ENCODE measurements at regions not wholly inside any gene's neighbourhood (a gene's known extent, or its start where the extent isn't known, plus 50 kb on each side); places are given as distances from the start of the nearest gene placed in this dataset.
"Not testable (repeated sequence)": the region's sequence is repeated elsewhere in the genome, so short reads cannot be mapped to it uniquely, and the experiment has no call there.

GRCh38 chr15:89026167-89026566 is 62.1 kb upstream of the ABHD2 start:
- no peak overlapping the region for H3K4me3 ChIP-seq
- H3K27ac ChIP-seq (ENCODE audit: low read depth in 1 of 2, low read length in 1 of 2) = no peak overlapping the region
- peaks cover 0 to 2% (median 0%) of the 10 kb centered on the region in 4 donors for H3K9me3 ChIP-seq (ENCODE audit: control insufficient read depth in 4 of 4, insufficient read depth in 3 of 4, low read length in 3 of 4)
- H3K9ac ChIP-seq (ENCODE audit: insufficient read depth in 1 of 2, low read length in 2 of 2) = no peak overlapping the region
- H3K4me1 ChIP-seq (ENCODE audit: control insufficient read depth in 5 of 5, insufficient read depth in 5 of 5, low read length in 5 of 5) = peaks cover 0 to 2% (median 0%) of the 10 kb centered on the region in 5 donors
- no peaks in the 10 kb centered on the region for H3K36me3 ChIP-seq (ENCODE audit: control insufficient read depth in 4 of 4, insufficient read depth in 4 of 4, low read length in 4 of 4)
- ATAC-seq (ENCODE audit: insufficient read depth, low FRiP score) = no peak
- TF ChIP-seq, protein P1, sequence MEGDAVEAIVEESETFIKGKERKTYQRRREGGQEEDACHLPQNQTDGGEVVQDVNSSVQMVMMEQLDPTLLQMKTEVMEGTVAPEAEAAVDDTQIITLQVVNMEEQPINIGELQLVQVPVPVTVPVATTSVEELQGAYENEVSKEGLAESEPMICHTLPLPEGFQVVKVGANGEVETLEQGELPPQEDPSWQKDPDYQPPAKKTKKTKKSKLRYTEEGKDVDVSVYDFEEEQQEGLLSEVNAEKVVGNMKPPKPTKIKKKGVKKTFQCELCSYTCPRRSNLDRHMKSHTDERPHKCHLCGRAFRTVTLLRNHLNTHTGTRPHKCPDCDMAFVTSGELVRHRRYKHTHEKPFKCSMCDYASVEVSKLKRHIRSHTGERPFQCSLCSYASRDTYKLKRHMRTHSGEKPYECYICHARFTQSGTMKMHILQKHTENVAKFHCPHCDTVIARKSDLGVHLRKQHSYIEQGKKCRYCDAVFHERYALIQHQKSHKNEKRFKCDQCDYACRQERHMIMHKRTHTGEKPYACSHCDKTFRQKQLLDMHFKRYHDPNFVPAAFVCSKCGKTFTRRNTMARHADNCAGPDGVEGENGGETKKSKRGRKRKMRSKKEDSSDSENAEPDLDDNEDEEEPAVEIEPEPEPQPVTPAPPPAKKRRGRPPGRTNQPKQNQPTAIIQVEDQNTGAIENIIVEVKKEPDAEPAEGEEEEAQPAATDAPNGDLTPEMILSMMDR (IDR thresholded peaks at IDR 0.05; ENCODE audit: control extremely low read depth, extremely low read depth) = no peak
- no peaks in the 10 kb centered on the region for H3K27me3 ChIP-seq (ENCODE audit: control insufficient read depth in 3 of 3, insufficient read depth in 3 of 3, low read length in 2 of 3)
- no peak for DNase-seq

GRCh38 chr15:89028036-89028435 is 60.2 kb upstream of the ABHD2 start:
- H3K27me3 ChIP-seq (ENCODE audit: control insufficient read depth in 3 of 3, insufficient read depth in 3 of 3, low read length in 2 of 3) = no peaks in the 10 kb centered on the region
- no peaks in the 10 kb centered on the region for H3K4me1 ChIP-seq (ENCODE audit: control insufficient read depth in 5 of 5, insufficient read depth in 5 of 5, low read length in 5 of 5)
- H3K9ac ChIP-seq (ENCODE audit: insufficient read depth in 1 of 2, low read length in 2 of 2) = no peak overlapping the region
- 76 to 80% methylated on average over 7 of the region's 7 CpGs for WGBS, 2 donors
- no peak overlapping the region for H3K4me3 ChIP-seq
- DNase-seq = no peak
- peaks cover 0 to 4% (median 0%) of the 10 kb centered on the region in 4 donors for H3K9me3 ChIP-seq (ENCODE audit: control insufficient read depth in 4 of 4, insufficient read depth in 3 of 4, low read length in 3 of 4)
- TF ChIP-seq, protein P1 (IDR thresholded peaks at IDR 0.05; ENCODE audit: control extremely low read depth, extremely low read depth) = no peak
- no peak for ATAC-seq (ENCODE audit: insufficient read depth, low FRiP score)
- H3K36me3 ChIP-seq (ENCODE audit: control insufficient read depth in 4 of 4, insufficient read depth in 4 of 4, low read length in 4 of 4) = no peaks in the 10 kb centered on the region
- no peak overlapping the region for H3K27ac ChIP-seq (ENCODE audit: low read depth in 1 of 2, low read length in 1 of 2)

DNA sequence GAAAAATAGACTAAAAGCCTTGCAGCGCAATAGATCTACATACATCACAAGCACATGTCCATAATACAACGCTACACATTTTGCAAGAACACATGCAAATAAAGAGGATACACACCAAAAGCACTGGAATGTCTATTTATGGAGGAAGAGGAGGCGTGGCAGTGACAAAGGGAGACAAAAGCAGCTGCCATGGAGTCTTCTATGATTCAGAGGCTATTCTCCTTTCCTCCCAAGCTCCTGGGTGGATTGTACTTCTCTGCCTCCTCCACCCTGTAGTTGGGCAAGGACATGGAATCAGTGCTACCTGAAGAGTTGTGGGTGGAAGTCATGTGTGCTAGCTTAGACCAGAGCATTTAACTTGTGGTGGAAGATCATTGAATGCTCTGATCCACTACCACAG is 57.9 kb upstream of the ABHD2 start:
- TF ChIP-seq, protein P1 (IDR thresholded peaks at IDR 0.05; ENCODE audit: control extremely low read depth, extremely low read depth) = no peak
- H3K9ac ChIP-seq (ENCODE audit: insufficient read depth in 1 of 2, low read length in 2 of 2) = no peak overlapping the region

DNA sequence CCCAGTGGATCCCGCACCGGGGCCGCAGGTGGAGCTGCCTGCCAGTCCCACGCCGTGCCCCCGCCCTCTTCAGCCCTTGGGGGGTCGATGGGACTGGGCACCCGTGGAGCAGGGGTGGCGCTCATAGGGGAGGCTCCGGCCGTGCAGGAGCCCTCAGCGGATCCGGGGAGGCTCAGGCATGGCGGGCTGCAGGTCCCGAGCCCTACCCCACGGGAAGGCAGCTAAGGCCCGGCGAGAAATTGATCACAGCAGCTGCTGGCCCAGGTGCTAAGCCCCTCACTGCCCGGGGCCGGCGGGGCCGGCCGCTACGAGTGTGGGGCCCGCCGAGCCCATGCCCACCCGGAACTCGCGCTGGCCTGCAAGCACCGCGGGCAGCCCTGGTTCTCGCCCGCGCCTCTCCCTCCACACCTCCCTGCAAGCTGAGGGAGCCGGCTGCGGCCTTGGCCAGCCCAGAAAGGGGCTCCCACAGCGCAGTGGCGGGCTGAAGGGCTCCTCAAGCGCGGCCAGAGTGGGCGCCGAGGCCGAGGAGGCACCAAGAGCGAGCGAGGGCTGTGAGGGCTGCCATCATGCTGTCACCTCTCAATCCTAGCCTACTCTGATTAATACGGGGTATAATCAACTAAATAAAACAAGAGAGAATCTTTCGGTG is 56.5 kb upstream of the ABHD2 start:
- H3K9ac ChIP-seq (ENCODE audit: insufficient read depth in 1 of 2, low read length in 2 of 2); H3K9me3 ChIP-seq (ENCODE audit: control insufficient read depth in 4 of 4, insufficient read depth in 3 of 4, low read length in 3 of 4); H3K4me1 ChIP-seq (ENCODE audit: control insufficient read depth in 5 of 5, insufficient read depth in 5 of 5, low read length in 5 of 5); H3K27ac ChIP-seq (ENCODE audit: low read depth in 1 of 2, low read length in 1 of 2); H3K4me3 ChIP-seq; H3K27me3 ChIP-seq (ENCODE audit: control insufficient read depth in 3 of 3, insufficient read depth in 3 of 3, low read length in 2 of 3); DNase-seq; H3K36me3 ChIP-seq (ENCODE audit: control insufficient read depth in 4 of 4, insufficient read depth in 4 of 4, low read length in 4 of 4); ATAC-seq (ENCODE audit: insufficient read depth, low FRiP score): not testable (repeated sequence)
- WGBS, 2 donors = 95 to 98% methylated on average over 36 to 47 of the region's 47 CpGs

More for the DNA sequence above, 57.9 kb upstream of the ABHD2 start:
- Histone ChIP-seq H3K4me1 (ENCODE audit: control insufficient read depth in 5 of 5, insufficient read depth in 5 of 5, low read length in 5 of 5) (no peaks in the 10 kb centered on the region), H3K4me3 (no peak overlapping the region), H3K27ac (ENCODE audit: low read depth in 1 of 2, low read length in 1 of 2) (no peak overlapping the region), H3K27me3 (ENCODE audit: control insufficient read depth in 3 of 3, insufficient read depth in 3 of 3, low read length in 2 of 3) (no peaks in the 10 kb centered on the region), H3K9me3 (ENCODE audit: control insufficient read depth in 4 of 4, insufficient read depth in 3 of 4, low read length in 3 of 4) (peaks cover 0 to 4% (median 0%) of the 10 kb centered on the region in 4 donors), H3K36me3 (ENCODE audit: control insufficient read depth in 4 of 4, insufficient read depth in 4 of 4, low read length in 4 of 4) (no peaks in the 10 kb centered on the region)
- ATAC-seq (ENCODE audit: insufficient read depth, low FRiP score) (no peak), DNase-seq (no peak)
- 90 to 91% methylated on average over 3 of the region's 3 CpGs for WGBS, 2 donors

Data from lung (tissue), 11 donors.